HCT116 (cell line): ENCODE measurements at regions not wholly inside any gene's neighbourhood (a gene's known extent, or its start where the extent isn't known, plus 50 kb on each side); places are given as distances from the start of the nearest gene placed in this dataset.

ENCODE experiments used
- CEBPB ChIP-seq: IDR thresholded peaks from 2 replicates; pipeline ENCODE4 v1.6.1; 2012; ENCODE audit warnings: low read depth
- CTCF ChIP-seq, 3 experiments: fragments of 200-600 bp in 1 of 3; sonication (generic) in 1 of 3; IDR thresholded peaks in 2 of 3; conservative IDR thresholded peaks in 1 of 3; 2 replicates each; pipeline ENCODE4 v1.5.1; 2012 to 2017; ENCODE audit warnings: low read depth in 2 of 3, low read length in 2 of 3, antibody characterized with exemption in 1 of 3, borderline replicate concordance in 1 of 3, control low read depth in 1 of 3, mild to moderate bottlenecking in 1 of 3, mixed read lengths in 1 of 3, mixed run types in 1 of 3, moderate library complexity in 1 of 3; ENCODE audit not compliant: insufficient read depth in 1 of 3
- EZH2phosphoT487 ChIP-seq: fragments of 200-600 bp; IDR thresholded peaks from 2 replicates; pipeline ENCODE4 v1.6.1; 2018; ENCODE audit warnings: antibody characterized with exemption, borderline replicate concordance
- FOSL1 ChIP-seq: IDR thresholded peaks from 2 replicates; pipeline ENCODE4 v1.6.1; 2012; ENCODE audit warnings: low read depth
- POLR2A ChIP-seq: IDR thresholded peaks from 2 replicates; pipeline ENCODE4 v1.7.0; 2011; ENCODE audit warnings: borderline replicate concordance; ENCODE audit not compliant: insufficient read depth, insufficient read length; ENCODE audit errors: extremely low read depth
- POLR2AphosphoS5 ChIP-seq: IDR thresholded peaks from 2 replicates; pipeline ENCODE4 v1.6.1; 2011; ENCODE audit warnings: mild to moderate bottlenecking, low read depth, low read length, moderate library complexity
- YY1 ChIP-seq: IDR thresholded peaks from 2 replicates; pipeline ENCODE4 v1.6.1; 2011; ENCODE audit warnings: low read length, low read depth, moderate library complexity, mild to moderate bottlenecking; ENCODE audit not compliant: insufficient replicate concordance; ENCODE audit errors: extremely low read depth
- ZNF274 ChIP-seq: fragments of 200-500 bp; sonication (Bioruptor generic); IDR thresholded peaks from 2 replicates; pipeline ENCODE4 v1.6.1; 2014; ENCODE audit warnings: mild to moderate bottlenecking, low read depth, low read length, inconsistent platforms

GRCh38 chr12:97645726-97646125, 183.1 kb downstream of the RMST start:
- TF ChIP-seq EZH2phosphoT487 (no peak), YY1 (no peak), POLR2AphosphoS5 (no peak), CTCF (IDR thresholded peaks at IDR 0.05 in 2 of 3, conservative IDR thresholded peaks at IDR 0.05 in 1 of 3; ENCODE audit: borderline replicate concordance in 1 of 3, insufficient read depth in 1 of 3, low read depth in 2 of 3, low read length in 2 of 3) (no peak), FOSL1 (no peak), POLR2A (no peak), ZNF274 (no peak), CEBPB (no peak)
